WERI-Rb-1 (cell line): ENCODE measurements at regions not wholly inside any gene's neighbourhood (a gene's known extent, or its start where the extent isn't known, plus 50 kb on each side); places are given as distances from the start of the nearest gene placed in this dataset.

ENCODE experiments used
- DNase-seq: peaks from one replicate; pipeline ENCODE4 v3.0.0-alpha.2; 2020
- H3K27ac ChIP-seq: fragments of 250-450 bp; sonication (Bioruptor Pico); 2 replicates; pipeline ENCODE4 v1.5.1; 2020; ENCODE audit warnings: mild to moderate bottlenecking, moderate library complexity
- H3K27me3 ChIP-seq: fragments of 250-450 bp; sonication (Bioruptor Pico); 2 replicates; pipeline ENCODE4 v1.5.1; 2021; ENCODE audit warnings: mild to moderate bottlenecking, low read depth, moderate library complexity; ENCODE audit not compliant: insufficient read depth, severe bottlenecking
- H3K36me3 ChIP-seq: fragments of 250-450 bp; sonication (Bioruptor Pico); 2 replicates; pipeline ENCODE4 v1.5.1; 2020; ENCODE audit warnings: mild to moderate bottlenecking, moderate library complexity
- H3K4me3 ChIP-seq: 2 replicates; pipeline ENCODE4 v1.5.1; 2011; ENCODE audit warnings: low read depth, mild to moderate bottlenecking, control low read depth, low read length
- H3K9me3 ChIP-seq: fragments of 250-450 bp; sonication (Bioruptor Pico); 2 replicates; pipeline ENCODE4 v1.5.1; 2021; ENCODE audit warnings: mild to moderate bottlenecking, moderate library complexity; ENCODE audit not compliant: severe bottlenecking
- CTCF ChIP-seq: IDR thresholded peaks from 2 replicates; pipeline ENCODE4 v1.5.1; 2011; ENCODE audit warnings: low read depth, mild to moderate bottlenecking, control low read depth, inconsistent platforms, low read length

DNA sequence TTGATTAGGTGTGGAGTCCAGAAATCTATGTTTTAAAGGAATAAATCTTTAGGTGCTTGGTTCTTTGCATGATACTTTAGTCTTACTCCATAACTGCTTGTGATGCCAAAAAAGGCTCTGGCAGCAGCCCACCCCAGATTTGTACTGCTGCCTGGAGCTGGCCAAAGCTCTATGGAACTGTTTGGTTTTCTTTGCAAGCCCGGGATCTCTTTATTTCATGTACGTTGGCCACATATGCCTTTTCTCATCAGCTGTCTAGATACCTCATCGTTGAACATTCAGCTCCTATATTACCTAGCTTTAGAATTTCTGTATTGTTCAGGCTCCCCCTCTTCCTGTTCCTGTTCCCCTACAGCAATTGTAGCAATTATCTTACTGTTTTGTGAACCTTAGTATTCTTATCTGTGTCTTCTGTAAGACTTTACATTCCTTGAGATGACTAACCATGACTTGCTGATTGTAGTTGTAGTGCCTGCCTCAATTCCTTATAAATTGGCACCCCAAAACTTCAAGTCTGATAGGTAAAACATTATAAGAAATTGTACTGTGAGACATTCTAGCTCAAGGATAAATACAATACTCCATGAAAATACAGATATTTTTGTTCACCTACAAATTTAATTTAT is 199.4 kb upstream of the GPRIN3 start:
- DNase-seq, result no peak
- H3K27me3 ChIP-seq, result no peaks in the 10 kb centered on the region
- H3K36me3 ChIP-seq, result no peaks in the 10 kb centered on the region
- no peaks in the 10 kb centered on the region for H3K9me3 ChIP-seq
- TF ChIP-seq CTCF, result no peak
- no peak overlapping the region for H3K27ac ChIP-seq
- no peak overlapping the region for H3K4me3 ChIP-seq

DNA sequence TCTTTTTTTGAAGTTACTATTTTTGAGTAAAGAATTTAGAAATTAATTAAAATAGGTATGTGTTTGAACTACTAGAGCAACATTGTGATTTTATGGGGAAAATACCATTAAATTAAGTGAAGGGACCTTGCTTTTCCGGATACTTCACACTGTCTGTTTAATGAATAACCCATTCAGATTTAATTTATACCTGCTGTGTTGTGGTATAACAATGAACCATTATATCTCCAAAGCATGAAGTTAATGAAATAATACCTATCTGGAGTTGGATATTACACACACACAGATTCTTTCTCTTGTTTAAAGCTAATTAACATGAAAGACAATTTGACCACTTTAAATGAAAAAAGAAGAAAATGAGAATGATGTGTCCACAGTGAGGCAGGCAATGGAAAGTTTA is 195.0 kb upstream of the GPRIN3 start:
- Histone ChIP-seq H3K27ac (no peak overlapping the region), H3K27me3 (no peaks in the 10 kb centered on the region), H3K4me3 (no peak overlapping the region), H3K36me3 (no peaks in the 10 kb centered on the region), H3K9me3 (no peaks in the 10 kb centered on the region)
- TF ChIP-seq CTCF, result no peak
- DNase-seq, result no peak

DNA sequence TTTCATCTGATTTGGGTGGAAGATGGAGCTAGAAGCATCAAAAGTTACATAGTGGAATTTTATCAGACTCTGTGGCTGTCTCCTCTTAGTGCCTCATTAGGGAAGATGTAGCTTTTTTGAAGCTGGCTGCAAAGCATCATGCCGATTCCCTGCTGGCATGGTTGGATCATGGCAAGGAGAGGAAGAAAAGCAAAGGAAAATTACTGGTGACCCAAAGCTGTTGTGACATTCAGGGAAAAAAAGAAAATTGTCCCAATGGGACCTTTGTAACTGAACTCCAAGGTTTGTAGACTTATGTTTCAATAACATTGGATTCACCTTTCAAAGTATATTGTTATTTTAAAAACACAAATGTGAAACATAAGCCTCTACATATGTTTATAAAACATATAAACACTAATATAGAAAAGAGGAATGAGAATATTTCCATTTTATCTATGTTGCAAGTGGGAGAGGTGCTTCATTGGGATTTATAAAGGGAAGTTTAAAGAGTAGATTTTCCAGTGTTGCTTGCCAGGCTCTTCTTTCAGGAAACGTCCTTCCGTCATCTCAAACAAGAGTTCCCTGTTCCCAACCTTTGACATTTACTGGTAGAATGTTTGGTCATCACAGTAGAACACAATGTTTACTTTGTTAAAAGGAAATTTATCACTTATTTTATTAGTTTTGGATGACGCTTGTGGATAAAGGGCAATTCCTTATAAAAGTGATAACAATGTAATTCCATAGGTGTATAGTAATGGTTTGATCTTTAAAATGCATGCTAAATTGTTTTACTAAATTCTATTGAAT is 190.1 kb upstream of the GPRIN3 start:
- DNase-seq, result no peak
- no peaks in the 10 kb centered on the region for H3K36me3 ChIP-seq
- no peaks in the 10 kb centered on the region for H3K9me3 ChIP-seq
- no peak overlapping the region for H3K4me3 ChIP-seq
- H3K27me3 ChIP-seq, result no peaks in the 10 kb centered on the region
- TF ChIP-seq CTCF, result no peak
- no peak overlapping the region for H3K27ac ChIP-seq

GRCh38 chr4:89496851-89497250 is 189.3 kb upstream of the GPRIN3 start:
- Histone ChIP-seq H3K27ac (no peak overlapping the region), H3K4me3 (no peak overlapping the region)
- DNase-seq, result no peak

DNA sequence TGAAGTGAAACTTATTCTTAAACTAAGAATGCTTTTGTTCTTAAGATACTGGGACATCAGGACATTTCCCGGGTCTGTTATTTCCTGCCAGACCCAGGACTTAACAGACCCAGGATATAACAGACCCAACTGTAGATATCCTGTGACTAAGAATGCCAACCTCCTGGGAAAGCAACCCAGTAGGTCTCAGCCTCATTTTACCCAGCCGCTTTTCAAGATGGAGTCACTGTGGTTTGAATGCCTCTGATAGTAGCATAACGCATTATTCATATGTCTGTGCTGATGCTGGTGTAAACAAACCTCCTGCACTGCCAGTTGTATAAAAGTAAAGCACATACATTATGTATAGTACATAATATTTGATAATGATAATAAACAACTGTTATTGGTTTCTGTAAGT is 185.8 kb upstream of the GPRIN3 start:
- no peak for DNase-seq
- H3K27ac ChIP-seq, result no peak overlapping the region
- no peaks in the 10 kb centered on the region for H3K27me3 ChIP-seq
- no peaks in the 10 kb centered on the region for H3K36me3 ChIP-seq
- H3K9me3 ChIP-seq, result peaks cover 6% of the 10 kb centered on the region
- H3K4me3 ChIP-seq, result no peak overlapping the region
- TF ChIP-seq CTCF, result no peak

More at GRCh38 chr4:89496851-89497250, 189.3 kb upstream of the GPRIN3 start:
- Histone ChIP-seq H3K9me3 (no peaks in the 10 kb centered on the region), H3K27me3 (no peaks in the 10 kb centered on the region), H3K36me3 (no peaks in the 10 kb centered on the region)
- TF ChIP-seq CTCF, result no peak
